ENCODE measurements at regions not wholly inside any gene's neighbourhood (a gene's known extent, or its start where the extent isn't known, plus 50 kb on each side); places are given as distances from the start of the nearest gene placed in this dataset.
A peak's percentile ranks its signal among the peaks of the same experiment; 100 is the strongest.

GRCh38 chr1:78797108-78797781 lies 147.6 kb downstream of the IFI44 start:
- DNase-seq, result no peak

GRCh38 chr1:78799926-78800325 lies 150.3 kb downstream of the IFI44 start:
- DNase-seq, result no peak

- DNase-seq, result no peak
Measured at GRCh38 chr1:78814176-78814575, 164.5 kb downstream of the IFI44 start.

GRCh38 chr1:78825561-78825960 lies 175.9 kb downstream of the IFI44 start:
- DNase-seq, result no peak

- no peak for DNase-seq
Measured at GRCh38 chr1:78829644-78830043, 176.9 kb downstream of the ADGRL4 start.

GRCh38 chr1:78830321-78830720 lies 176.2 kb downstream of the ADGRL4 start:
- DNase-seq, result no peak

GRCh38 chr1:78831731-78832360 lies 174.7 kb downstream of the ADGRL4 start:
- DNase-seq, result peak; percentile 19

- peak; percentile 54 for DNase-seq
Measured at GRCh38 chr1:78833491-78833890, 173.0 kb downstream of the ADGRL4 start.

- DNase-seq, result no peak
Measured at GRCh38 chr1:78834201-78834741, 172.3 kb downstream of the ADGRL4 start.

- no peak for DNase-seq
Measured at GRCh38 chr1:78836726-78837125, 169.8 kb downstream of the ADGRL4 start.

- peak; percentile 34 for DNase-seq
Measured at GRCh38 chr1:78839704-78840277, 166.7 kb downstream of the ADGRL4 start.

Measured in skin of body (tissue), 1 donor.